ENCODE measurements at regions not wholly inside any gene's neighbourhood (a gene's known extent, or its start where the extent isn't known, plus 50 kb on each side); places are given as distances from the start of the nearest gene placed in this dataset.

- Histone ChIP-seq H3K27ac (no peak overlapping the region), H3K9me3 (no peaks in the 10 kb centered on the region), H3K4me1 (ENCODE audit: control insufficient read depth in 1 of 2, insufficient read depth in 1 of 2, low read depth in 1 of 2, low read length in 1 of 2) (no peaks in the 10 kb centered on the region), H3K27me3 (no peaks in the 10 kb centered on the region), H3K36me3 (no peaks in the 10 kb centered on the region), H3K4me3 (ENCODE audit: low read depth in 1 of 2, low read length in 1 of 2) (no peak overlapping the region)
- no peak for TF ChIP-seq CTCF (IDR thresholded peaks at IDR 0.05)
Measured at GRCh38 chr3:186432944-186433732, 71.1 kb upstream of the DGKG start.

- Histone ChIP-seq H3K27ac (no peak overlapping the region), H3K4me3 (ENCODE audit: low read depth in 1 of 2, low read length in 1 of 2) (no peak overlapping the region), H3K36me3 (no peaks in the 10 kb centered on the region), H3K4me1 (ENCODE audit: control insufficient read depth in 1 of 2, insufficient read depth in 1 of 2, low read depth in 1 of 2, low read length in 1 of 2) (no peaks in the 10 kb centered on the region), H3K9me3 (no peaks in the 10 kb centered on the region), H3K27me3 (no peaks in the 10 kb centered on the region)
- no peak for TF ChIP-seq CTCF (IDR thresholded peaks at IDR 0.05)
Measured at GRCh38 chr3:186432189-186432588, 70.2 kb upstream of the DGKG start.

- Histone ChIP-seq H3K4me3 (ENCODE audit: low read depth in 1 of 2, low read length in 1 of 2) (no peak overlapping the region), H3K27ac (no peak overlapping the region), H3K27me3 (no peaks in the 10 kb centered on the region), H3K4me1 (ENCODE audit: control insufficient read depth in 1 of 2, insufficient read depth in 1 of 2, low read depth in 1 of 2, low read length in 1 of 2) (peaks cover 0 to 7% of the 10 kb centered on the region in 2 experiments), H3K9me3 (no peaks in the 10 kb centered on the region), H3K36me3 (no peaks in the 10 kb centered on the region)
- no peak for TF ChIP-seq CTCF (IDR thresholded peaks at IDR 0.05)
Measured at GRCh38 chr3:186427627-186428281, 65.7 kb upstream of the DGKG start.

- H3K27me3 ChIP-seq: no peaks in the 10 kb centered on the region
- H3K9me3 ChIP-seq: no peaks in the 10 kb centered on the region
- H3K36me3 ChIP-seq: no peaks in the 10 kb centered on the region
- no peak overlapping the region for H3K4me3 ChIP-seq (ENCODE audit: low read depth in 1 of 2, low read length in 1 of 2)
- no peak for TF ChIP-seq CTCF (IDR thresholded peaks at IDR 0.05)
- H3K27ac ChIP-seq: no peak overlapping the region
- peaks cover 0 to 7% of the 10 kb centered on the region in 2 experiments for H3K4me1 ChIP-seq (ENCODE audit: control insufficient read depth in 1 of 2, insufficient read depth in 1 of 2, low read depth in 1 of 2, low read length in 1 of 2)
Measured at GRCh38 chr3:186425788-186426730, 64.0 kb upstream of the DGKG start.

GRCh38 chr3:186421946-186422345 lies 59.9 kb upstream of the DGKG start:
- TF ChIP-seq CTCF (IDR thresholded peaks at IDR 0.05): no peak
- Histone ChIP-seq H3K4me1 (ENCODE audit: control insufficient read depth in 1 of 2, insufficient read depth in 1 of 2, low read depth in 1 of 2, low read length in 1 of 2) (peaks cover 0 to 7% of the 10 kb centered on the region in 2 experiments), H3K4me3 (ENCODE audit: low read depth in 1 of 2, low read length in 1 of 2) (no peak overlapping the region), H3K27ac (no peak overlapping the region), H3K36me3 (no peaks in the 10 kb centered on the region), H3K9me3 (no peaks in the 10 kb centered on the region), H3K27me3 (no peaks in the 10 kb centered on the region)

Data from neutrophil (primary cell).